HT-29 (cell line): ENCODE measurements at regions not wholly inside any gene's neighbourhood (a gene's known extent, or its start where the extent isn't known, plus 50 kb on each side); places are given as distances from the start of the nearest gene placed in this dataset. TPM values are rescaled to one million over a fixed set of nuclear protein-coding genes. Genes with fewer than 3 reads are reported as not detected.

Experiments used
- DNase-seq: peaks from one replicate; pipeline ENCODE4 v3.0.0-alpha.2; 2015; ENCODE audit warnings: low spot score
- small RNA-seq: library from RNA; depleted of rRNA; stranded (forward); fragments of <200 nt; gene quantifications from one replicate; pipeline ENCODE3, GENCODE V24; 2014

DNA sequence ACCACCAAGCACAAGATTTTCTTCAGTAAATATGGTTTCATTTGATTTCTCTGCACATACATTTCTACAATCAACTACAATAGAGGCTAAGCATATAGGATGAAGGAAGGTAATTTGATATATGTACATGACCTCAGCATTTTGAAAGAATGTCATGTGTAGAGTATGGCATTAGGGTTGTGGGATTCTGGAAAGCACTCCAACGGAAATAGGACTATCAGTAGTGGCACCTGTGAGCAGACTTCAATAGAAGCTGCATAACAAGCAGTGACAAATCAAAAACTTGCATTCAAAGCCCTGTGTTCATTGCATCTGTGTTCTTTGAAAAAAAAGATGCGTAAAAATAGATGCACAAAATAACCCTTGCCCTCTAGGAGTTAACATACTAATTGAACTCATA, 57.5 kb upstream of the EYA4 start:
- DNase-seq = no peak

DNA sequence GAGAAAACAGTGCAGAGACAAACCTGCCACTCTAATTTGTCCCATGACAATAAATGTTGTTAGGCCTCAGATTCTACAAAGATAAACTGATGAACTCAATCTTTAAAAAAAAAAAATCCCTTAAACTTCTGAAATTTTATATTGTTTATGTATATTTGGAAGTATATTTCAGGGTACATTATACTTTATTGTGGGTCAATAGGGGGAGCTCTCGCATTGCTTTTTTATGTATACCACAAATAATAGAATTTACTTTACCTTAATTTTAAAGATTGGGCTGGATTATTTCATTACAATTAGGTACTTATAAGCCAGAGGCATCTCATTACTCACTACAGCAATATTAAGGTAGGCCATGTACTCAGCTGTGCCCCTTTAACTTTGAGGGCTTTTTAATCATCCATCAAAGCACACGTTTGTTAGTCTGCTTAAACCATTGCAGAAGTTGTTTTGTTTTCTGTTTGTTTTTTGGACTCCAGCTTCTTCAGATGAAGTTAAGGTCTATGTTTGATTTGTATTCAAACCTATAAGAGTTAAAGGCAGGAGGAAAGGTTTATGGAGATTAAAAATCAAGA, 56.3 kb upstream of the EYA4 start:
- peak; percentile 39 for DNase-seq

DNA sequence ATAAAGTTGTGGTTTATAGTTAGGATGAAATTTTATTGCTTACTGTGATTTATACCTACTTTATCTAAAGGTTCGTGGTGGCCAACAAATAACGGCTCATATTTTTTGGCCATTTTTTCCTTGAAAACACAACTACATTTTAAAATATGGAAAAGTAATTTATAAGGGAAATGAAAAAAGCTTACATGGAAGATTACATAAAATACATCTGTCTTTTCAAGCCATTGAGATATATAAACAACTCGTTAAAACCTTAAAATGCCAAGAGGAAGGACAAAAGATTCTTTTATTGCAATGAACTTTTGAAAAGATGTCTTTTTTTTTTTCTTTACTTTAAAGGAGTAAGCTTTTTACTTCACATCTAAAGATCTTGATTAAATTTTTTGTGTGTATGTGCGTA, 55.4 kb upstream of the EYA4 start:
- DNase-seq = no peak

DNA sequence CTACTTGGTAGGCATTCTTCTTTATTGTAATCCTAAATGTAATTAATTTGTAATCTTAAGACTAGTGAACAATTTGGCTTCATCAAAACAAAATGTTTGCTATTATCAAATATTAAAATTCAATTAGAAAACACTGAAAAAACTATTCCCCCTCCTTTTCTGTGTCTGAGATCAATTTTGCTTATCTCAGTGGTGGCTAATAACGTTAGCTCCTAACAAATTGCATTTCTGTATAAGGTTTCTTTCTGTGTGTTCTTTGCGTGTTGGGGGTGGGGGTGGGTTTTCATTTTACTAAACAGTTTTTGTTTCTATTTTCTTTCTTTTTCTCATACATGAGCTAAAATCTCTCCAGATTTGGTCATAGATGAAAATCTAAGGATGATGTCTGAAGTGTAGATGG, 54.0 kb upstream of the EYA4 start:
- no peak for DNase-seq

DNA sequence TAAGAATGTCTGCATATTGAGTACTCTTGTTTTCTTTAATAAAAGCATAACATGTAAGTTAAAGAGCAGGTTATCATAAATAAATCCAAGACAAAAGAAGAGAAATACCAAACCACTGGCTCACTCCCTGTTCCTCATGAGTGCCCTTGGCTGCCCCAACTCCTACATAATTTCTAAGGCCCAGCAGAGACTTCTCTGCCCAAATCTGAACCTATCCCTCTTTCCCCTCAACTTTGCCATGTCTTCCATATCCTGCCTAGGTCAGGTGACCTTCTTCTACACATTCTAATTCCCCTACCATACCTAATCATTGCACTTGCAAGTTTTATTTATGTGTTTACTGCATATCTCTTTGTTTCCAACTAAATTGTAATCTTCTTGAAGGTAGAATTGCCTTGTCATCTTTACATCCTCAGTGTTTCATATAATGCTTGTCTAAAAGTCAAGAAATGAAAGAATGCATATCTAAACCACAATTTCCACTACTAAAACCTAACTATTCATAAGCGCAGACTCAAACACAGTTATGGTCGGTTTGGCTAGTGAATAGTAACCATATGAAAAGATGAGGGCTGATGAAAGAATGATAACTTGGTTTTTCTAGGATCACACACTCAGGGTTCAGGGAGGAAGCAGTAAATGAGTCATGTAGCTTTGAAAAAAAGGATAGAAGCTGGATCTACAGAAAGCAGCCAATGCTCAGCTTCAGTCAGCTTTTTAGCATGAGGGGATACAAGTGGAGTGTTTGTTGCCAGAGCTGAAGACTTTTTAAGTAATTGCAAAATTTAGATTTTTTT, 53.3 kb upstream of the EYA4 start:
- DNase-seq = no peak

DNA sequence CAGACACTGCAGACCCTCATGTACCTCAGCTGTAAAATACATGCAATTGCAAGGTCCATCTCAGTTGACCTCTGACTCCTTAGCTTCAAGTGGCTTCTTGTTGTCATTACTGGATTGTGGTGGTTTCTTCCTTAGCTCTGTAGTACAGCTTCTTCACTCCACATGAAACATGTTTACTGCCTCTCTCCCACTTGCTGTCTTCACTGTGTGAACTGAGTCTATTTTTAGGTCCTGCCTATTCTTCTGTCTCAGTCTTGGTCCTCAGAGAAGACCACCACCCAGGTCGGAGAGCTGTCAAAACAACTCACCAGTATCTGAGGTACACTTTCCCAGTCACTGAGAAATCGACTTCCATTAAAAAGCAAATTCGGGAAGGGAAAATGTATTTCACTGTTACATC, 50.2 kb upstream of the EYA4 start:
- no peak for DNase-seq

DNA sequence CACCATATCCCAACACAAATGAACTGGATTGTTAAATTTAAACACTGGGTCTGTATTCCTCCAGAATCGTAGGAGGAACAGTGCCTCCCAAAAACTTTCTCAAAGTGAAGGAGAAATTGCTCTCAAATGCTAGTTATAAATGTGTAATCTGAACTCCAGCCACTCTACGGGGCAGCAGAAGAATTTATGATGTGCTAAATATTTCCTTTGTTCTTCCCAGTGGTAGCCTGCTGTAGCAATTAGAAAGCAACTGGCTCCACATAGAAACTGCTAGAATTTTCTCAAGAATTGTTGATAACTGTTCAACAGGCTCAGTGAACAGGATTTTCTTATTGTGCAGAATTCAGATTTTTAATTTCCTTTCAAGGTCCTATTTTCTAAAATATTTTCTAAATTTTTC, 49.8 kb upstream of the EYA4 start:
- no peak for DNase-seq

Small RNA genes in the stretch of these regions (small RNA-seq; reads per million reads assigned to genes)
- gene MTCYBP4 = not detected
